HCT116 (cell line): ENCODE measurements at regions not wholly inside any gene's neighbourhood (a gene's known extent, or its start where the extent isn't known, plus 50 kb on each side); places are given as distances from the start of the nearest gene placed in this dataset.

ENCODE experiments used
- POLR2AphosphoS5 ChIP-seq: IDR thresholded peaks from 2 replicates; pipeline ENCODE4 v1.6.1; 2011; ENCODE audit warnings: mild to moderate bottlenecking, low read depth, low read length, moderate library complexity
- SP1 ChIP-seq: IDR thresholded peaks from 2 replicates; pipeline ENCODE4 v1.6.1; 2012; ENCODE audit warnings: low read depth

- TF ChIP-seq POLR2AphosphoS5 (no peak), SP1 (no peak)
Measured at GRCh38 chr10:1860351-1860750, 123.0 kb upstream of the ADARB2 start.
